AG08396 (cell line): ENCODE measurements at regions not wholly inside any gene's neighbourhood (a gene's known extent, or its start where the extent isn't known, plus 50 kb on each side); places are given as distances from the start of the nearest gene placed in this dataset.

Experiments used
- DNase-seq: peaks from one replicate; pipeline ENCODE4 v3.0.0; 2012; ENCODE audit warnings: low spot score, mixed read lengths

DNA sequence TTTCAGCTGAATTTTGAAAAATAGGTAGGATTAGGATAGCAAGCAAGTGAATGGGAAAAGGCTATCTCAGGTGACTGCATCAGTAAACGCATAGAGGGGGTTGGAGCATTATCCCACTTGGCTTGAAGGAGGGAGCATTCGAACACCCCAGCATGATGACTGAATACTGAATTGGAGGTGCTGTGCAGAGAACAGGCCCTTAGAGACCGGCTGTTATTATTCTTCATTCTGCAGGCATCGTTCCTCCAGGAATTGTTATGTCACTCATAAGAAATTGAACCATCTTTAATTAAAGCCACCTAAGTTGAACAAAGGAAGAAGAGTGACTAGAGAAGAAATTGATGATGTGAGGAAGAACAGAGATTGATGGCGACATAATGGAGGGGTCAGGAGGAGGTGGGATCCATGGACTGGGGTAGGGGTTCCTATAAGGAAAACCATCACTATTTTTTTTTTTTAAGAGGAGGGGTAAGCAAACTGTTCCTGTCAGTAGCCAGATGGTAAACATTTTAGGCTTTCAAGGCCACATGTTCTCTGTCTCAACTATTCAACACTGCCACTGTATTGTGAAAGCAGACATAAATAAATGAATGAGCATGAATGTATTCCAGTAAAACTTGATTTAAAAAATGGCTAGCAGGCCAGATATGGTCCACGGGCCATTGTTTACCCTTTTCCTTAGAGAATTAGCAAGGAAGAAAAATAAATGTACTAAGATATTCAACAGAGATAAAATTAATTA, 264.7 kb upstream of the TAC1 start:
- no peak for DNase-seq

DNA sequence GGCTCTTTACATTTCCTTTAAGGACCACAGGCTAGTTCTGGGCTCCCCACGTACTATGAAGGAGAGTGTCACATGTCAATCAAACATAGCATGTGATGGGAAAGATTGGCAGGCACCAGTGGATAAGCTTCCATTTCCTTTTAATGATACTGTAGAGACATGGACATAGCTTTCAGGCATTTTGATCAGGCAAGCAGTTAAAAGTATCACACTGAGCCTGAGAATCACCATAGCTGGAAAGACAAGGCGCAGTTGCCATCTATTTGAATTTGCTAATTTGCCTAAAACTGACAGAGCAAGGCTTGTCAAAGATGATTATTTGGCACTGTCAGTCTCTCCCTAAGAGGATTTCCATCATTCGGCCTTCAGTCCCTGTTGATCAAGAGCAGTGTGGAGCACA, 263.4 kb upstream of the TAC1 start:
- DNase-seq = no peak

- no peak for DNase-seq
Observed at GRCh38 chr7:97470726-97471125, 261.2 kb upstream of the TAC1 start.

GRCh38 chr7:97471491-97471890, 260.4 kb upstream of the TAC1 start:
- DNase-seq = no peak

DNA sequence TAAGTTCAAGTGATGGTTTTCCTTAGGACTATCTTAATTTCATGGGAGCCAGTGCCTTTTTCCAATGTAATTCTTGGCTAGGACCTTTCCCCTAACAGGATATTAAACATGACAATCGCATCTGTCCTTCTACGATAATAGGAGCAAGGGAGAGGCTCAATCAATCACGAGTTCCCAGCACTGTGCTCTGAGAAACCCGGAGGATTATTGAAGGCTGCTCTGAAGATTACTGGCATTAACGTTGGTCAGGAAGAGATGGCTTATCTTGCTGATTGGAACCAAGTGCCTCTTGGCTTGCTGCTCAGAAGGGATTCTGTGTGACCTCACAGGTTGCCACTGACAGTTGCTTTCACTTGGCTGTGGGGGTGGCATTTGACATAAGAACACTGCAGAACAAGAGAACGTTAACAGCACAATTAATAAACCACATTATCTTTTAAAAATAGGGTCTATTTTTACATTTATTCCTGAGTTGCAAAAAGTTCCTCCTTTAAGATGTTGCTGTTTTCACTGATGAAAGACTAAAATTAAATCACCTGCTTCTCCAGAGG, 252.1 kb upstream of the TAC1 start:
- DNase-seq = no peak

DNA sequence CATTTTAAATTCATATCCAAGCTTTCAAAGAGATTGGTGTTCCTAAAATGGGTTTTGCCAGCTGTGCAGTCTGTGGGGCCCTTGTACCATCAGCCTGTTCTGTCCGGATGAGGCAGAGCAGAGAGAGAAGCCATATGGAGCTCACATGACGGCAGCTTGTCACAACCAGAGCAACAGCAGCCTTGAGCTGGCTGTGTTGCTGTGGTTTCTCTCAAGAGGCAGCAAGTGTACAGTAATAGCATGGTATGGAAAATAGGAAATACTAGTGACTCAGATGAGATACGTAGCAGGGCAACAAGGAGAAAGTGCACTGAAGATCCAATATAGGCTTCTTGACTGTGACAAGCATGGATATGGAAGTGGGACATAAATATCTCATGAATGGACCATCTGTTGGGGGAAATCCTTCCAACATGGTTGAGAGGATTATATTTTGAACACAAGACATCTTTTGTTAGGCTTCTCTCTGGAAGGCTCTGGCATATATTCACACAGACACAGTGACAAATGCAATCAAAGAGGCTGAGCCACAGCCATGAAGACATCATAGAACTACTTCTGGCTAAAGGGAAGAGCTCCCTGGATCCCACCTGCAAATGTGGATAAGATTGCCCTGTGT, 251.0 kb upstream of the TAC1 start:
- DNase-seq = no peak

DNA sequence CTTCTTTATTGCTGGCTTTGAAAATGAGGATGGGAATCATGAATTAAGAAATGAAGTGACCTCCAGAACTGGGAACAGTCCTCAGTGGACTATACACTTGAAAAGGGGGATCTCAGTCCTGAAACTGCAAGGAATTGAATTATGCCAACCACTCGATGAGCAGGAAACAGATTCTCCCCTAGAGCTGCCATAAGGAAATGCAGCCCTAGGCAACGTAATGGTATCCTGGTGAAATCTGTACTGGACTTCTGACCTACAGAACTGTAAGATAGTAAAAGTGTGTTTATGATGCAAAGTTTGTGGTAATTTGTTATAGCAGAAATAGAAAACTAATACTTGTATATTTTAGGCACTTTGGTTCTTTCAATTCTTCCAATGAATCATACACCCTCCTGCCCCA, 236.4 kb upstream of the TAC1 start:
- DNase-seq = no peak

DNA sequence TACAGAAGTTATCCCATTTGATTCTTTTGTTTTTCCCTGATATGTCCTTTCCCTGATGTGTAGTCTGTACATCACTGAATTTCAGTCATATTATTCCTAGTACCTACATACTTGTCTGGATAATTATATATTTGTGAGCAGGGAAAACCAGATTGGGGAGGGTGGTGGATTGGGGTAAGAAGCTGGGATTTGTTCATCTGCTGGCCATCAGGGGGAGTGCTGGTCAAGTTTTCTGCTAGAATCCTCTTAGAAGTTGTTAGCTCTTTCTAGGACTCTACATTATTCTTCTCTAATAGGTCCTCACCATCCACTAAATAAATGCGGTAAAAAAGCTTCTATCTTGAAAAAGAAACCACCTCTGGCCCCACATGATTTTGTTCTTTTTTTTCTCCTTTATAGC, 232.7 kb upstream of the TAC1 start:
- DNase-seq = peak; percentile 3

GRCh38 chr7:97503367-97504094, 228.4 kb upstream of the TAC1 start:
- DNase-seq = no peak

GRCh38 chr7:97506728-97507127, 225.2 kb upstream of the TAC1 start:
- no peak for DNase-seq

DNA sequence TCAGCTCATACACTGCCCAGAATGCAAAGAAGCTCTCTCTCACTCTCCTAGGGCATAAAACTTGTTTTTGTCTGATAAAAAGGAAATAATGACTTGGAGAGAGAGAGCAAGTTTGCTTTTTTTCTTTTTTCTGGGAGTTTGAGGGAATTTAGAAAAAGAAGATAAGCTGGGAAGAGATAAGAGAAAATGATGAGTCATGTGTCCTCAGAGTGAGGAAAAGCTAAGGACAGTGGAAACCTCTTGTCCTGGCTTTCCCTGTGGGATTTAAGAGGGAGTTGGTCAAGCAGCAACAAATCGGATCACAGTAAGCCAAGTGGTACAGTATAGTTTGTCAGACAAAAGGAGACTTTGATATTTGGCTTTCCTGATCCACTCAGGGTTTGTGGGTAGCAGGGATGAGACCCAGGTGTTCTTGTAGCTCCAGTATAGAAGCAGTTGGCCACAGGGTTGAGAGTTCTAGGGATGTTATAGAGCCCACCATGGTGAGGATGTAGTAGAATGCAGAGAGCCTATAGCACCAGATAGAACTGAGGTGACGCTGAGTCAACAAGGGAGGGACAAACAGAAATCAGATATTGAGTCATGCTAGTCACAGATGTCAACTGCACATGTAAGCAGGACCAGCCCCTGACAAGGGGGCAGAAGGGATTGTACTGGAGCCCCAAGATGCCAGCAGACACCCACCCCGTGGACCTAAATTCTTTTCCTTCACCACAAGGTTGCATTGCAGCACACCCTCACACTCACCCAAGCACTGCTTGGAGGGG, 219.3 kb upstream of the TAC1 start:
- DNase-seq = no peak

- DNase-seq = no peak
Observed at GRCh38 chr7:97513326-97513725, 218.6 kb upstream of the TAC1 start.

GRCh38 chr7:97541188-97541587, 190.7 kb upstream of the TAC1 start:
- no peak for DNase-seq

DNA sequence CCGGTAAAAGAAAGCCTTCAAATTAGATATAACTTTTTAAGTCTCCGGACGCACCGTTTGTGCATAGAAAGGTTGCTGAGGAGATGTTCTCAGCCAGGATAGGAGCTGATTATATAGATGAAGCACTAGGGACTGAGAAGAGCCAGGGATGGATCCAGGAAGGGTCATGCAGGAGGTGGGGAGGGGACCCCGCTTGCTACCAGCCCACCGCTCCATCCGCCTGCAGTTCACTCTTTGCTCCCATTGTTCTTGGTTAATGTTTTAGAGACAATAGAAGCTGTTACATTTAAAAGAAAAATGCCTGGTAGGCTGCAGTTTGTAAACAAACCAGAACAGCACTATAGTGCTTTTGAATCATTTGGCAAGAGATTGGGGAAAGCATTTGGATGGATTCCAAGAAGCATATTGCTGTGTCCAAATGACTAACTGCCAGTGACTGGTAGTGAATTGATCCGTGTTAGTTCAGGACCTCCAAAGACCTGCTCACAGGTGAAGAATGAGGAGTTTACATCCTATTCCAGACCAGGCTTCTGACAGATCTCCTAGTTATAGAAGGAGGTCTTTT, 175.9 kb upstream of the TAC1 start:
- DNase-seq = no peak

- DNase-seq = no peak
Observed at GRCh38 chr7:97565665-97566064, 166.2 kb upstream of the TAC1 start.

DNA sequence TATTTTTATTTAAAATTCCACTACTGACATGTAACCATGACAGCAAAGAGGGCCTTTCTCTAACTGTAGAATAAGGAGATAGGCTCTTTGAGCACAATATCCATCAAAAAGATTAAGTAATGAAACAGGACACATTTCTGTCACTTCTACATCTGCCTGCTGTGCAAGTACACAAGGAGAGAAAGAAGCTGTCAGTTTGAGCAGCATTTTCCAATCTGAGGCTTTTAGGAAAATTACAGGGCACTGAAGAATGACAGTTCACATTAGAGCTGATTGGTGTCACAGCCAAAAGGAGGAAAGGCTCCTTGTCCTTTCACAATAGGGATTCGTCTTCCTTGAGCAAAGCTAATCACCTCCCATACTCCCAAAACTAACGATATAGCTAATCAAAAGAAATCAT, 158.8 kb upstream of the TAC1 start:
- no peak for DNase-seq

GRCh38 chr7:97576043-97576442, 155.8 kb upstream of the TAC1 start:
- no peak for DNase-seq

- DNase-seq = no peak
Observed at GRCh38 chr7:97578225-97578624, 153.7 kb upstream of the TAC1 start.

GRCh38 chr7:97580205-97580604, 151.7 kb upstream of the TAC1 start:
- no peak for DNase-seq

- DNase-seq = no peak
Observed at GRCh38 chr7:97595439-97595838, 136.4 kb upstream of the TAC1 start.

GRCh38 chr7:97601931-97602457, 129.9 kb upstream of the TAC1 start:
- no peak for DNase-seq

DNA sequence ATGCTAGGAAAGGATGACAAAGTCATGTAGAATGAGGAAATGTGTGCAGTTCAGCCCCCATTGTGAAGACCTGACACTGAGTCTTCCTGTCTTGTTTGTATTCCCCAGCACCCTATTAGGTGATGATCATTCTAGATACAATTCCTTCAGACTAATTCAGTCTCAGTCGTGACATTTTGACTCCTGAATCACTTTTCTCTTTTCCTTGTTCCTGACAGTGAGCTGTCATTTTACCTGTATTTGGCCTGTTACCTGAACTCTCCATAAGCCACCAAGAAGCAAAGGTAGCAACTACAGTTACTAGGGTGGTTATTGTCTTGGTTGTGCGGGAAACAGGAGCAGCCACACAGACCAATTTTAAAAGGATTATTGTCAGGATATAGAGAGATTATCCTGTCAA, 111.4 kb upstream of the TAC1 start:
- no peak for DNase-seq
